Nephron progenitor cell (in vitro differentiated cells): ENCODE measurements at regions not wholly inside any gene's neighbourhood (a gene's known extent, or its start where the extent isn't known, plus 50 kb on each side); places are given as distances from the start of the nearest gene placed in this dataset.

Experiments used
- DNase-seq: peaks from one replicate; pipeline ENCODE4 v3.0.0; 2021
- H3K27ac Mint-ChIP-seq: 2 replicates; pipeline ENCODE4 v1.8.0; 2021; ENCODE audit warnings: mild to moderate bottlenecking, moderate library complexity, mixed read lengths
- H3K27me3 Mint-ChIP-seq: 2 replicates; pipeline ENCODE4 v1.8.0; 2021; ENCODE audit warnings: mild to moderate bottlenecking, low read depth, mixed read lengths; ENCODE audit not compliant: poor library complexity
- H3K36me3 Mint-ChIP-seq: 2 replicates; pipeline ENCODE4 v1.8.0; 2021; ENCODE audit warnings: low read depth, mixed read lengths
- H3K4me1 Mint-ChIP-seq: 2 replicates; pipeline ENCODE4 v1.8.0; 2021; ENCODE audit warnings: mixed read lengths
- H3K4me3 Mint-ChIP-seq: 2 replicates; pipeline ENCODE4 v1.8.0; 2021; ENCODE audit warnings: mild to moderate bottlenecking, moderate library complexity, mixed read lengths
- H3K9me3 Mint-ChIP-seq: 2 replicates; pipeline ENCODE4 v1.8.0; 2021; ENCODE audit warnings: mild to moderate bottlenecking, moderate library complexity, mixed read lengths
- CTCF ChIP-seq: fragments of 200-600 bp; sonication (generic); IDR thresholded peaks from 2 replicates; pipeline ENCODE4 v1.5.0; 2021; ENCODE audit warnings: antibody characterized with exemption

GRCh38 chr4:189313861-189314513, 626.7 kb upstream of the FRG1 start:
- Mint-ChIP-seq H3K36me3 (peaks cover 6% of the 10 kb centered on the region), H3K27ac (no peak overlapping the region), H3K9me3 (peaks cover 72% of the 10 kb centered on the region), H3K27me3 (no peaks in the 10 kb centered on the region), H3K4me3 (no peak overlapping the region), H3K4me1 (no peaks in the 10 kb centered on the region)
- no peak for DNase-seq
- TF ChIP-seq CTCF = no peak

GRCh38 chr4:189322426-189322825, 618.2 kb upstream of the FRG1 start:
- Mint-ChIP-seq H3K4me3 (no peak overlapping the region), H3K27ac (no peak overlapping the region), H3K4me1 (no peaks in the 10 kb centered on the region), H3K9me3 (peaks cover 87% of the 10 kb centered on the region), H3K27me3 (no peaks in the 10 kb centered on the region), H3K36me3 (no peaks in the 10 kb centered on the region)
- no peak for TF ChIP-seq CTCF
- no peak for DNase-seq

- no peak for TF ChIP-seq CTCF
- H3K4me3 Mint-ChIP-seq = no peak overlapping the region
Observed at GRCh38 chr4:189341881-189342280, 598.8 kb upstream of the FRG1 start.

GRCh38 chr4:189355590-189355989, 585.1 kb upstream of the FRG1 start:
- no peaks in the 10 kb centered on the region for H3K4me1 Mint-ChIP-seq
- DNase-seq = no peak
- peaks cover 6% of the 10 kb centered on the region for H3K27me3 Mint-ChIP-seq
- H3K9me3 Mint-ChIP-seq = peaks cover 68% of the 10 kb centered on the region
- no peaks in the 10 kb centered on the region for H3K36me3 Mint-ChIP-seq
- no peak for TF ChIP-seq CTCF
- no peak overlapping the region for H3K27ac Mint-ChIP-seq
- no peak overlapping the region for H3K4me3 Mint-ChIP-seq

More at GRCh38 chr4:189341881-189342280, 598.8 kb upstream of the FRG1 start:
- no peak for DNase-seq
- Mint-ChIP-seq H3K36me3 (no peaks in the 10 kb centered on the region), H3K9me3 (peaks cover 90% of the 10 kb centered on the region), H3K27me3 (no peaks in the 10 kb centered on the region), H3K27ac (no peak overlapping the region), H3K4me1 (no peaks in the 10 kb centered on the region)

GRCh38 chr4:189362364-189362763, 578.3 kb upstream of the FRG1 start:
- Mint-ChIP-seq H3K27ac (no peak overlapping the region), H3K9me3 (peaks cover 81% of the 10 kb centered on the region), H3K27me3 (no peaks in the 10 kb centered on the region), H3K4me3 (no peak overlapping the region), H3K4me1 (no peaks in the 10 kb centered on the region), H3K36me3 (no peaks in the 10 kb centered on the region)
- DNase-seq = no peak
- no peak for TF ChIP-seq CTCF

- no peaks in the 10 kb centered on the region for H3K4me1 Mint-ChIP-seq
- no peaks in the 10 kb centered on the region for H3K36me3 Mint-ChIP-seq
- no peaks in the 10 kb centered on the region for H3K27me3 Mint-ChIP-seq
- H3K9me3 Mint-ChIP-seq = peaks cover 89% of the 10 kb centered on the region
- H3K4me3 Mint-ChIP-seq = no peak overlapping the region
- DNase-seq = no peak
- no peak for TF ChIP-seq CTCF
- no peak overlapping the region for H3K27ac Mint-ChIP-seq
Observed at GRCh38 chr4:189364032-189364449, 576.6 kb upstream of the FRG1 start.
